ENCODE measurements at regions not wholly inside any gene's neighbourhood (a gene's known extent, or its start where the extent isn't known, plus 50 kb on each side); places are given as distances from the start of the nearest gene placed in this dataset.

GRCh38 chr4:116058129-116058528, 944.7 kb upstream of the NDST4 start:
- Histone ChIP-seq H3K4ac (ENCODE audit: low read length) (no peak overlapping the region), H3K9me3 (replicated peaks in 1 of 2; ENCODE audit: control insufficient read depth in 2 of 2, insufficient read depth in 1 of 2, low read depth in 1 of 2, low read length in 2 of 2) (no peaks in the 10 kb centered on the region), H3K27ac (replicated peaks; ENCODE audit: low read length) (no peak overlapping the region), H3K27me3 (ENCODE audit: control insufficient read depth in 3 of 3, insufficient read depth in 3 of 3, low read depth in 1 of 3, low read length in 3 of 3) (no peaks in the 10 kb centered on the region), H3K79me1 (ENCODE audit: low read depth, low read length) (no peaks in the 10 kb centered on the region), H4K91ac (ENCODE audit: low read depth, low read length, poor library complexity) (no peak overlapping the region), H3K36me3 (replicated peaks in 1 of 2; ENCODE audit: control insufficient read depth in 2 of 2, insufficient read depth in 2 of 2, low read length in 2 of 2) (no peaks in the 10 kb centered on the region), H3K18ac (ENCODE audit: low read length) (no peak overlapping the region), H3K23ac (ENCODE audit: low read depth, low read length, poor library complexity) (no peak overlapping the region), H3K9ac (ENCODE audit: low read depth, low read length, poor library complexity) (no peak overlapping the region), H2BK12ac (ENCODE audit: low read length) (no peak overlapping the region), H2BK5ac (ENCODE audit: low read length) (no peak overlapping the region), H3K4me3 (ENCODE audit: low read length in 2 of 2) (no peak overlapping the region), H3K4me1 (ENCODE audit: control insufficient read depth in 2 of 2, insufficient read depth in 1 of 2, low read depth in 1 of 2, low read length in 2 of 2) (no peaks in the 10 kb centered on the region), H2BK15ac (ENCODE audit: low read length) (no peak overlapping the region), H3K14ac (ENCODE audit: low read length) (no peak overlapping the region), H4K8ac (ENCODE audit: low read depth, low read length) (no peak overlapping the region), H2BK120ac (ENCODE audit: low read depth, low read length) (no peak overlapping the region), H2AFZ (ENCODE audit: low read length) (no peak overlapping the region), H3K4me2 (ENCODE audit: insufficient read depth, low read length, poor library complexity, severe bottlenecking) (no peak overlapping the region), H2AK5ac (ENCODE audit: low read depth, low read length) (no peak overlapping the region)
- WGBS, 2 donors (ENCODE audit: extremely low coverage in 2 of 2, insufficient read length in 2 of 2, insufficient replicate concordance in 1 of 2): no CpG with 5 or more reads among the region's 1 CpG
- no peak for DNase-seq (ENCODE audit: low spot score)

GRCh38 chr4:116055857-116056827, 942.7 kb upstream of the NDST4 start:
- Histone ChIP-seq H3K23ac (ENCODE audit: low read depth, low read length, poor library complexity) (no peak overlapping the region), H3K36me3 (replicated peaks in 1 of 2; ENCODE audit: control insufficient read depth in 2 of 2, insufficient read depth in 2 of 2, low read length in 2 of 2) (no peaks in the 10 kb centered on the region), H3K18ac (ENCODE audit: low read length) (no peak overlapping the region), H3K27me3 (ENCODE audit: control insufficient read depth in 3 of 3, insufficient read depth in 3 of 3, low read depth in 1 of 3, low read length in 3 of 3) (no peaks in the 10 kb centered on the region), H2BK15ac (ENCODE audit: low read length) (no peak overlapping the region), H2BK12ac (ENCODE audit: low read length) (no peak overlapping the region), H3K4me2 (ENCODE audit: insufficient read depth, low read length, poor library complexity, severe bottlenecking) (no peak overlapping the region), H3K9ac (ENCODE audit: low read depth, low read length, poor library complexity) (no peak overlapping the region), H4K91ac (ENCODE audit: low read depth, low read length, poor library complexity) (no peak overlapping the region), H3K4me3 (ENCODE audit: low read length in 2 of 2) (no peak overlapping the region), H2AFZ (ENCODE audit: low read length) (no peak overlapping the region), H3K27ac (replicated peaks; ENCODE audit: low read length) (no peak overlapping the region), H3K79me1 (ENCODE audit: low read depth, low read length) (no peaks in the 10 kb centered on the region), H2BK5ac (ENCODE audit: low read length) (no peak overlapping the region), H3K4ac (ENCODE audit: low read length) (no peak overlapping the region), H4K8ac (ENCODE audit: low read depth, low read length) (no peak overlapping the region), H3K9me3 (replicated peaks in 1 of 2; ENCODE audit: control insufficient read depth in 2 of 2, insufficient read depth in 1 of 2, low read depth in 1 of 2, low read length in 2 of 2) (no peaks in the 10 kb centered on the region), H2AK5ac (ENCODE audit: low read depth, low read length) (no peak overlapping the region), H2BK120ac (ENCODE audit: low read depth, low read length) (no peak overlapping the region), H3K4me1 (ENCODE audit: control insufficient read depth in 2 of 2, insufficient read depth in 1 of 2, low read depth in 1 of 2, low read length in 2 of 2) (no peaks in the 10 kb centered on the region), H3K14ac (ENCODE audit: low read length) (no peak overlapping the region)
- no peak for DNase-seq (ENCODE audit: low spot score)
- WGBS, 2 donors (ENCODE audit: extremely low coverage in 2 of 2, insufficient read length in 2 of 2, insufficient replicate concordance in 1 of 2): no CpG with 5 or more reads among the region's 3 CpGs

DNA sequence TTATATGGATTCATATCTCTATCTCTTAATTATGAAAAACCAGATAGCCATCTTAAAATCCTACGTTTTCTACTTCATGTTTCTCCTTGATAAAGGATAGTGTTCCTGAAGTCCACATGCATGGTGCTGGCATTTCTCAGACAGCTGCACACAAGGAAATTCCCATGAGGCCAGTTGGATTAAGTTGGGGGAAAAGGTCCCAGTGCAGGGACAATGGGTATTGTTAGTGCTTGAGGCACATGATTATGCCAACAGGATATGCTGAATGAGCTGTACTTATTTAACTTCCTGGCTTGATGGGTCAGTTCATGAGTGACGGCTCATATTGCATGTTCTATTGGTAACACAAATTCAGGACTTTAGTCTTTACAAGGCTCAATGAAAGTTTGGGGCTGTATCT, 913.9 kb upstream of the NDST4 start:
- H3K18ac ChIP-seq (ENCODE audit: low read length): no peak overlapping the region
- H3K4me3 ChIP-seq (ENCODE audit: low read length in 2 of 2): no peak overlapping the region
- no peak overlapping the region for H2BK5ac ChIP-seq (ENCODE audit: low read length)
- H3K4me1 ChIP-seq (ENCODE audit: control insufficient read depth in 2 of 2, insufficient read depth in 1 of 2, low read depth in 1 of 2, low read length in 2 of 2): peaks cover 0 to 4% of the 10 kb centered on the region in 2 donors
- peak overlapping the region; percentile 23 for H2AFZ ChIP-seq (ENCODE audit: low read length)
- H3K27ac ChIP-seq (replicated peaks; ENCODE audit: low read length): no peak overlapping the region
- no CpG with 5 or more reads among the region's 2 CpGs for WGBS, 2 donors (ENCODE audit: extremely low coverage in 2 of 2, insufficient read length in 2 of 2, insufficient replicate concordance in 1 of 2)
- H3K27me3 ChIP-seq (ENCODE audit: control insufficient read depth in 3 of 3, insufficient read depth in 3 of 3, low read depth in 1 of 3, low read length in 3 of 3): no peaks in the 10 kb centered on the region
- DNase-seq (ENCODE audit: low spot score): no peak
- no peak overlapping the region for H2BK120ac ChIP-seq (ENCODE audit: low read depth, low read length)
- no peak overlapping the region for H3K23ac ChIP-seq (ENCODE audit: low read depth, low read length, poor library complexity)
- H4K8ac ChIP-seq (ENCODE audit: low read depth, low read length): no peak overlapping the region
- no peak overlapping the region for H3K4ac ChIP-seq (ENCODE audit: low read length)
- no peak overlapping the region for H2BK12ac ChIP-seq (ENCODE audit: low read length)
- no peaks in the 10 kb centered on the region for H3K79me1 ChIP-seq (ENCODE audit: low read depth, low read length)
- H3K14ac ChIP-seq (ENCODE audit: low read length): no peak overlapping the region
- H4K91ac ChIP-seq (ENCODE audit: low read depth, low read length, poor library complexity): no peak overlapping the region
- no peaks in the 10 kb centered on the region for H3K36me3 ChIP-seq (replicated peaks in 1 of 2; ENCODE audit: control insufficient read depth in 2 of 2, insufficient read depth in 2 of 2, low read length in 2 of 2)
- no peak overlapping the region for H2AK5ac ChIP-seq (ENCODE audit: low read depth, low read length)
- H3K4me2 ChIP-seq (ENCODE audit: insufficient read depth, low read length, poor library complexity, severe bottlenecking): no peak overlapping the region
- no peak overlapping the region for H2BK15ac ChIP-seq (ENCODE audit: low read length)
- no peak overlapping the region for H3K9ac ChIP-seq (ENCODE audit: low read depth, low read length, poor library complexity)
- H3K9me3 ChIP-seq (replicated peaks in 1 of 2; ENCODE audit: control insufficient read depth in 2 of 2, insufficient read depth in 1 of 2, low read depth in 1 of 2, low read length in 2 of 2): peaks cover 0 to 3% of the 10 kb centered on the region in 2 donors

GRCh38 chr4:116024954-116025708, 911.7 kb upstream of the NDST4 start:
- Histone ChIP-seq H2AFZ (ENCODE audit: low read length) (peak overlapping the region; percentile 11), H2BK15ac (ENCODE audit: low read length) (no peak overlapping the region), H2BK5ac (ENCODE audit: low read length) (no peak overlapping the region), H3K79me1 (ENCODE audit: low read depth, low read length) (no peaks in the 10 kb centered on the region), H4K8ac (ENCODE audit: low read depth, low read length) (no peak overlapping the region), H3K4me3 (ENCODE audit: low read length in 2 of 2) (no peak overlapping the region), H2BK12ac (ENCODE audit: low read length) (no peak overlapping the region), H3K4ac (ENCODE audit: low read length) (no peak overlapping the region), H3K4me1 (ENCODE audit: control insufficient read depth in 2 of 2, insufficient read depth in 1 of 2, low read depth in 1 of 2, low read length in 2 of 2) (peaks cover 0 to 4% of the 10 kb centered on the region in 2 donors), H3K18ac (ENCODE audit: low read length) (no peak overlapping the region), H3K36me3 (replicated peaks in 1 of 2; ENCODE audit: control insufficient read depth in 2 of 2, insufficient read depth in 2 of 2, low read length in 2 of 2) (no peaks in the 10 kb centered on the region), H3K9me3 (replicated peaks in 1 of 2; ENCODE audit: control insufficient read depth in 2 of 2, insufficient read depth in 1 of 2, low read depth in 1 of 2, low read length in 2 of 2) (peaks cover 3 to 6% of the 10 kb centered on the region in 2 donors), H3K14ac (ENCODE audit: low read length) (no peak overlapping the region), H2AK5ac (ENCODE audit: low read depth, low read length) (no peak overlapping the region), H3K4me2 (ENCODE audit: insufficient read depth, low read length, poor library complexity, severe bottlenecking) (no peak overlapping the region), H3K23ac (ENCODE audit: low read depth, low read length, poor library complexity) (no peak overlapping the region), H3K9ac (ENCODE audit: low read depth, low read length, poor library complexity) (no peak overlapping the region), H3K27me3 (ENCODE audit: control insufficient read depth in 3 of 3, insufficient read depth in 3 of 3, low read depth in 1 of 3, low read length in 3 of 3) (no peaks in the 10 kb centered on the region), H4K91ac (ENCODE audit: low read depth, low read length, poor library complexity) (no peak overlapping the region), H3K27ac (replicated peaks; ENCODE audit: low read length) (no peak overlapping the region), H2BK120ac (ENCODE audit: low read depth, low read length) (no peak overlapping the region)
- no CpG with 5 or more reads among the region's 1 CpG for WGBS, 2 donors (ENCODE audit: extremely low coverage in 2 of 2, insufficient read length in 2 of 2, insufficient replicate concordance in 1 of 2)
- DNase-seq (ENCODE audit: low spot score): no peak

Measured in neuronal stem cell (in vitro differentiated cells).